ENCODE measurements at regions not wholly inside any gene's neighbourhood (a gene's known extent, or its start where the extent isn't known, plus 50 kb on each side); places are given as distances from the start of the nearest gene placed in this dataset.

GRCh38 chr5:5979377-5979760 lies 399.0 kb downstream of the MED10 start:
- DNase-seq (ENCODE audit: low read depth) = no peak
- H3K4me3 ChIP-seq (ENCODE audit: control insufficient read depth, low read depth, low read length) = no peak overlapping the region
- no peak for TF ChIP-seq CTCF (IDR thresholded peaks at IDR 0.05; ENCODE audit: control insufficient read depth, insufficient read depth, low read depth, low read length, missing control alignments)

- DNase-seq (ENCODE audit: low read depth) = no peak
- no peak overlapping the region for H3K4me3 ChIP-seq (ENCODE audit: control insufficient read depth, low read depth, low read length)
- no peak for TF ChIP-seq CTCF (IDR thresholded peaks at IDR 0.05; ENCODE audit: control insufficient read depth, insufficient read depth, low read depth, low read length, missing control alignments)
Measured at GRCh38 chr5:5978501-5979376, 399.6 kb downstream of the MED10 start.

GRCh38 chr5:5971203-5971602 lies 407.1 kb downstream of the MED10 start:
- H3K4me3 ChIP-seq (ENCODE audit: control insufficient read depth, low read depth, low read length) = no peak overlapping the region
- DNase-seq (ENCODE audit: low read depth) = no peak
- no peak for TF ChIP-seq CTCF (IDR thresholded peaks at IDR 0.05; ENCODE audit: control insufficient read depth, insufficient read depth, low read depth, low read length, missing control alignments)

- DNase-seq (ENCODE audit: low read depth) = no peak
- no peak for TF ChIP-seq CTCF (IDR thresholded peaks at IDR 0.05; ENCODE audit: control insufficient read depth, insufficient read depth, low read depth, low read length, missing control alignments)
- H3K4me3 ChIP-seq (ENCODE audit: control insufficient read depth, low read depth, low read length) = no peak overlapping the region
Measured at GRCh38 chr5:5969942-5970483, 408.3 kb downstream of the MED10 start.

GRCh38 chr5:5968981-5969380 lies 409.4 kb downstream of the MED10 start:
- H3K4me3 ChIP-seq (ENCODE audit: control insufficient read depth, low read depth, low read length) = no peak overlapping the region
- no peak for TF ChIP-seq CTCF (IDR thresholded peaks at IDR 0.05; ENCODE audit: control insufficient read depth, insufficient read depth, low read depth, low read length, missing control alignments)
- no peak for DNase-seq (ENCODE audit: low read depth)

GRCh38 chr5:5967944-5968343 lies 410.4 kb downstream of the MED10 start:
- H3K4me3 ChIP-seq (ENCODE audit: control insufficient read depth, low read depth, low read length) = no peak overlapping the region
- no peak for TF ChIP-seq CTCF (IDR thresholded peaks at IDR 0.05; ENCODE audit: control insufficient read depth, insufficient read depth, low read depth, low read length, missing control alignments)
- no peak for DNase-seq (ENCODE audit: low read depth)

Measured in AG09309 (cell line).